ENCODE measurements at regions not wholly inside any gene's neighbourhood (a gene's known extent, or its start where the extent isn't known, plus 50 kb on each side); places are given as distances from the start of the nearest gene placed in this dataset.
"Not testable (repeated sequence)": the region's sequence is repeated elsewhere in the genome, so short reads cannot be mapped to it uniquely, and the experiment has no call there.

- no peaks in the 10 kb centered on the region for H3K4me1 ChIP-seq
- H3K36me3 ChIP-seq, result no peaks in the 10 kb centered on the region
- no peaks in the 10 kb centered on the region for H3K9me3 ChIP-seq (replicated peaks)
- no peak overlapping the region for H3K4me3 ChIP-seq
- no peaks in the 10 kb centered on the region for H3K27me3 ChIP-seq
- no peak overlapping the region for H3K27ac ChIP-seq
- DNase-seq, result peak in 1 of 2 experiments; percentile 51
Observed at GRCh38 chr12:85448548-85449139, 168.6 kb downstream of the ALX1 start.

- H3K27ac ChIP-seq, result no peak overlapping the region
- H3K4me3 ChIP-seq, result no peak overlapping the region
- DNase-seq, result no peak
- no peaks in the 10 kb centered on the region for H3K27me3 ChIP-seq
- no peaks in the 10 kb centered on the region for H3K4me1 ChIP-seq
- H3K9me3 ChIP-seq (replicated peaks), result no peaks in the 10 kb centered on the region
- 0 out of 2 replicates have a peak, but pooled peaks cover 2% of the 10 kb centered on the region for H3K36me3 ChIP-seq
Observed at GRCh38 chr12:85457016-85457415, 177.0 kb downstream of the ALX1 start.

GRCh38 chr12:85461127-85461526 lies 181.1 kb downstream of the ALX1 start:
- Histone ChIP-seq H3K4me3 (no peak overlapping the region), H3K36me3 (0 out of 2 replicates have a peak, but pooled peaks cover 2% of the 10 kb centered on the region), H3K4me1 (peaks cover 15% of the 10 kb centered on the region), H3K27ac (no peak overlapping the region), H3K9me3 (replicated peaks) (no peaks in the 10 kb centered on the region), H3K27me3 (no peaks in the 10 kb centered on the region)
- DNase-seq, result no peak

GRCh38 chr12:85462888-85463287 lies 182.9 kb downstream of the ALX1 start:
- Histone ChIP-seq H3K4me1 (peaks cover 31% of the 10 kb centered on the region), H3K27ac (no peak overlapping the region), H3K9me3 (replicated peaks) (no peaks in the 10 kb centered on the region), H3K4me3 (no peak overlapping the region), H3K27me3 (no peaks in the 10 kb centered on the region), H3K36me3 (0 out of 2 replicates have a peak, but pooled peaks cover 2% of the 10 kb centered on the region)
- no peak for DNase-seq

- Histone ChIP-seq H3K4me3 (no peak overlapping the region), H3K27me3 (no peaks in the 10 kb centered on the region), H3K9me3 (replicated peaks) (0 out of 2 replicates have a peak, but pooled peaks cover 1% of the 10 kb centered on the region), H3K36me3 (no peaks in the 10 kb centered on the region), H3K4me1 (peaks cover 48% of the 10 kb centered on the region), H3K27ac (peak overlapping the region; percentile 18)
- no peak for DNase-seq
Observed at GRCh38 chr12:85466890-85467289, 186.9 kb downstream of the ALX1 start.

- 0 out of 2 replicates have a peak overlapping the region, but pooled peaks have one; percentile 15 for H3K27ac ChIP-seq
Observed at GRCh38 chr12:85468356-85469157, 188.5 kb downstream of the ALX1 start.

GRCh38 chr12:85469158-85470086 lies 189.4 kb downstream of the ALX1 start:
- not testable (repeated sequence) for H3K36me3 ChIP-seq; H3K4me3 ChIP-seq; H3K9me3 ChIP-seq (replicated peaks); H3K27me3 ChIP-seq
- 0 out of 2 replicates have a peak overlapping the region, but pooled peaks have one; percentile 15 for H3K27ac ChIP-seq
- DNase-seq, result peak; percentile 31 to 45
- peaks cover 48% of the 10 kb centered on the region for H3K4me1 ChIP-seq

More at GRCh38 chr12:85468356-85469157, 188.5 kb downstream of the ALX1 start:
- peak overlapping the region; percentile 40 for H3K4me3 ChIP-seq
- DNase-seq, result peak; percentile 35 to 70
- peaks cover 48% of the 10 kb centered on the region for H3K4me1 ChIP-seq
- no peaks in the 10 kb centered on the region for H3K36me3 ChIP-seq
- 0 out of 2 replicates have a peak, but pooled peaks cover 3% of the 10 kb centered on the region for H3K9me3 ChIP-seq (replicated peaks)
- H3K27me3 ChIP-seq, result no peaks in the 10 kb centered on the region

GRCh38 chr12:85475277-85475676 lies 195.3 kb downstream of the ALX1 start:
- H3K27me3 ChIP-seq; H3K27ac ChIP-seq; H3K4me1 ChIP-seq; DNase-seq; H3K9me3 ChIP-seq (replicated peaks); H3K4me3 ChIP-seq; H3K36me3 ChIP-seq: not testable (repeated sequence)

- no peaks in the 10 kb centered on the region for H3K36me3 ChIP-seq
- no peaks in the 10 kb centered on the region for H3K27me3 ChIP-seq
- no peaks in the 10 kb centered on the region for H3K4me1 ChIP-seq
- H3K9me3 ChIP-seq (replicated peaks), result 0 out of 2 replicates have a peak, but pooled peaks cover 3% of the 10 kb centered on the region
- H3K27ac ChIP-seq, result no peak overlapping the region
- no peak for DNase-seq
- H3K4me3 ChIP-seq, result no peak overlapping the region
Observed at GRCh38 chr12:85476756-85477155, 196.7 kb downstream of the ALX1 start.

GRCh38 chr12:85484387-85484786 lies 204.4 kb downstream of the ALX1 start:
- no peaks in the 10 kb centered on the region for H3K4me1 ChIP-seq
- H3K4me3 ChIP-seq, result no peak overlapping the region
- no peak overlapping the region for H3K27ac ChIP-seq
- no peaks in the 10 kb centered on the region for H3K36me3 ChIP-seq
- H3K9me3 ChIP-seq (replicated peaks), result no peaks in the 10 kb centered on the region
- no peak for DNase-seq
- no peaks in the 10 kb centered on the region for H3K27me3 ChIP-seq

- Histone ChIP-seq H3K9me3 (replicated peaks) (no peaks in the 10 kb centered on the region), H3K4me3 (no peak overlapping the region), H3K36me3 (no peaks in the 10 kb centered on the region), H3K27me3 (no peaks in the 10 kb centered on the region), H3K27ac (no peak overlapping the region), H3K4me1 (no peaks in the 10 kb centered on the region)
- DNase-seq, result no peak
Observed at GRCh38 chr12:85489194-85489593, 209.2 kb downstream of the ALX1 start.

GRCh38 chr12:85504164-85504563 lies 224.1 kb downstream of the ALX1 start:
- no peak overlapping the region for H3K27ac ChIP-seq
- H3K4me1 ChIP-seq, result no peaks in the 10 kb centered on the region
- H3K9me3 ChIP-seq (replicated peaks), result no peaks in the 10 kb centered on the region
- no peak overlapping the region for H3K4me3 ChIP-seq
- DNase-seq, result no peak
- H3K36me3 ChIP-seq, result no peaks in the 10 kb centered on the region
- H3K27me3 ChIP-seq, result no peaks in the 10 kb centered on the region

- Histone ChIP-seq H3K9me3 (replicated peaks) (no peaks in the 10 kb centered on the region), H3K4me1 (no peaks in the 10 kb centered on the region), H3K36me3 (no peaks in the 10 kb centered on the region), H3K27ac (no peak overlapping the region), H3K4me3 (no peak overlapping the region), H3K27me3 (no peaks in the 10 kb centered on the region)
- no peak for DNase-seq
Observed at GRCh38 chr12:85504624-85505023, 224.6 kb downstream of the ALX1 start.

GRCh38 chr12:85507456-85507855 lies 227.4 kb downstream of the ALX1 start:
- H3K4me1 ChIP-seq, result no peaks in the 10 kb centered on the region
- H3K4me3 ChIP-seq, result no peak overlapping the region
- H3K9me3 ChIP-seq (replicated peaks), result no peaks in the 10 kb centered on the region
- DNase-seq, result no peak
- no peaks in the 10 kb centered on the region for H3K36me3 ChIP-seq
- no peaks in the 10 kb centered on the region for H3K27me3 ChIP-seq
- no peak overlapping the region for H3K27ac ChIP-seq
